DND-41 (cell line): ENCODE measurements at regions not wholly inside any gene's neighbourhood (a gene's known extent, or its start where the extent isn't known, plus 50 kb on each side); places are given as distances from the start of the nearest gene placed in this dataset.

Experiments used
- ATAC-seq: fragments of 200-7000 bp; cut with Tn5 transposase; 3 replicates; pipeline ENCODE4 v1.9.1; 2021; ENCODE audit warnings: low read depth; ENCODE audit not compliant: insufficient read depth
- DNase-seq: peaks from one replicate; pipeline ENCODE4 v3.0.0-alpha.2; 2020
- H2AFZ ChIP-seq: 2 replicates; pipeline ENCODE4 v1.6.0; 2012; ENCODE audit warnings: low read depth, low read length
- H3K27ac ChIP-seq: 2 replicates; pipeline ENCODE4 v1.5.1; 2012; ENCODE audit warnings: low read length, inconsistent platforms
- H3K27me3 ChIP-seq: fragments of 200-600 bp; sonication (generic); 2 replicates; pipeline ENCODE4 v1.6.0; 2012; ENCODE audit warnings: low read length, mild to moderate bottlenecking, inconsistent platforms; ENCODE audit not compliant: insufficient read depth, poor library complexity
- H3K36me3 ChIP-seq: 2 replicates; pipeline ENCODE4 v1.5.1; 2012; ENCODE audit warnings: low read length, inconsistent platforms; ENCODE audit not compliant: insufficient read depth
- H3K4me1 ChIP-seq: 2 replicates; pipeline ENCODE4 v1.5.1; 2012; ENCODE audit warnings: mild to moderate bottlenecking, low read length; ENCODE audit not compliant: insufficient read depth
- H3K4me2 ChIP-seq: 2 replicates; pipeline ENCODE4 v1.6.0; 2012; ENCODE audit warnings: mild to moderate bottlenecking, moderate library complexity, low read length, inconsistent platforms; ENCODE audit not compliant: insufficient read depth
- H3K4me3 ChIP-seq, 2 experiments: fragments of 200-600 bp in 1 of 2; shearing (Covaris generic) in 1 of 2; 2 replicates each; pipeline ENCODE4 v1.5.1; 2012 to 2016; ENCODE audit warnings: inconsistent platforms in 2 of 2, low read length in 2 of 2, mild to moderate bottlenecking in 2 of 2, low read depth in 1 of 2, moderate library complexity in 1 of 2
- H3K79me2 ChIP-seq: 2 replicates; pipeline ENCODE4 v1.6.0; 2012; ENCODE audit warnings: low read length, inconsistent platforms; ENCODE audit not compliant: insufficient read depth
- H3K9ac ChIP-seq: 2 replicates; pipeline ENCODE4 v1.6.0; 2012; ENCODE audit warnings: low read depth, mild to moderate bottlenecking, inconsistent platforms, low read length, moderate library complexity
- H3K9me3 ChIP-seq: 2 replicates; pipeline ENCODE4 v1.5.1; 2012; ENCODE audit warnings: low read length, moderate library complexity, mild to moderate bottlenecking, inconsistent platforms; ENCODE audit not compliant: insufficient read depth, severe bottlenecking
- H4K20me1 ChIP-seq: 2 replicates; pipeline ENCODE4 v1.6.0; 2012; ENCODE audit warnings: low read length; ENCODE audit not compliant: insufficient read depth
- CTCF ChIP-seq: IDR thresholded peaks from 2 replicates; pipeline ENCODE4 v1.5.1; 2012; ENCODE audit warnings: borderline replicate concordance, low read length, moderate library complexity, mild to moderate bottlenecking; ENCODE audit not compliant: poor library complexity, severe bottlenecking; ENCODE audit errors: extremely low read depth
- EZH2 ChIP-seq: IDR thresholded peaks from 3 replicates; pipeline ENCODE4 v1.6.1; 2012; ENCODE audit warnings: borderline replicate concordance, low read depth, mild to moderate bottlenecking, moderate library complexity, low read length, inconsistent platforms; ENCODE audit not compliant: severe bottlenecking

GRCh38 chr6:93784794-93785693 is 365.7 kb upstream of the EPHA7 start:
- H3K9me3 ChIP-seq: no peaks in the 10 kb centered on the region
- H3K27ac ChIP-seq: no peak overlapping the region
- no peaks in the 10 kb centered on the region for H3K4me1 ChIP-seq
- no peaks in the 10 kb centered on the region for H4K20me1 ChIP-seq
- H3K36me3 ChIP-seq: no peaks in the 10 kb centered on the region
- no peaks in the 10 kb centered on the region for H3K79me2 ChIP-seq
- no peak overlapping the region for H3K9ac ChIP-seq
- H3K27me3 ChIP-seq: no peaks in the 10 kb centered on the region
- no peak overlapping the region for H3K4me3 ChIP-seq
- no peak for DNase-seq
- H2AFZ ChIP-seq: no peak overlapping the region
- no peak for ATAC-seq
- TF ChIP-seq CTCF (no peak), EZH2 (no peak)
- H3K4me2 ChIP-seq: no peak overlapping the region

- H4K20me1 ChIP-seq: no peaks in the 10 kb centered on the region
- no peaks in the 10 kb centered on the region for H3K27me3 ChIP-seq
- no peaks in the 10 kb centered on the region for H3K9me3 ChIP-seq
- ATAC-seq (no peak), DNase-seq (no peak)
- no peak overlapping the region for H3K27ac ChIP-seq
- H3K4me3 ChIP-seq: no peak overlapping the region
- H3K4me2 ChIP-seq: no peak overlapping the region
- TF ChIP-seq EZH2 (no peak), CTCF (no peak)
- no peaks in the 10 kb centered on the region for H3K79me2 ChIP-seq
- no peak overlapping the region for H3K9ac ChIP-seq
- H3K36me3 ChIP-seq: no peaks in the 10 kb centered on the region
- H2AFZ ChIP-seq: no peak overlapping the region
- no peaks in the 10 kb centered on the region for H3K4me1 ChIP-seq
Observed at GRCh38 chr6:93779086-93779841, 359.9 kb upstream of the EPHA7 start.

GRCh38 chr6:93759190-93759589 is 339.8 kb upstream of the EPHA7 start:
- TF ChIP-seq EZH2 (no peak), CTCF (no peak)
- H3K79me2 ChIP-seq: no peaks in the 10 kb centered on the region
- H2AFZ ChIP-seq: no peak overlapping the region
- H3K9me3 ChIP-seq: no peaks in the 10 kb centered on the region
- no peak overlapping the region for H3K4me2 ChIP-seq
- H3K4me1 ChIP-seq: no peaks in the 10 kb centered on the region
- H3K27ac ChIP-seq: no peak overlapping the region
- ATAC-seq (no peak), DNase-seq (no peak)
- H3K36me3 ChIP-seq: no peaks in the 10 kb centered on the region
- no peaks in the 10 kb centered on the region for H3K27me3 ChIP-seq
- no peaks in the 10 kb centered on the region for H4K20me1 ChIP-seq
- no peak overlapping the region for H3K9ac ChIP-seq
- H3K4me3 ChIP-seq: no peak overlapping the region
